PFSK-1 (cell line): ENCODE measurements at regions not wholly inside any gene's neighbourhood (a gene's known extent, or its start where the extent isn't known, plus 50 kb on each side); places are given as distances from the start of the nearest gene placed in this dataset.

ENCODE experiments used
- FOXP2 ChIP-seq: optimal IDR thresholded peaks from 2 replicates; pipeline ENCODE3; 2011; ENCODE audit warnings: borderline replicate concordance, control low read depth, inconsistent platforms; ENCODE audit not compliant: insufficient read depth; ENCODE audit errors: extremely low read length, extremely low read depth
- POLR2AphosphoS5 ChIP-seq: IDR thresholded peaks from 2 replicates; pipeline ENCODE4 v1.6.1; 2012; ENCODE audit warnings: low read depth, mild to moderate bottlenecking, control low read depth, low read length, moderate library complexity
- SIN3A ChIP-seq: IDR thresholded peaks from 2 replicates; pipeline ENCODE4 v1.6.1; 2012; ENCODE audit warnings: mild to moderate bottlenecking, low read length, moderate library complexity, borderline replicate concordance; ENCODE audit not compliant: insufficient read depth
- TAF1 ChIP-seq: IDR thresholded peaks from 2 replicates; pipeline ENCODE4 v1.6.1; 2012; ENCODE audit warnings: low read length, control low read depth, borderline replicate concordance; ENCODE audit not compliant: insufficient read depth
- TF ChIP-seq, protein P1 (sequence below), 2 experiments: IDR thresholded peaks; 2 replicates each; pipeline versions ENCODE4 v1.6.1 to v1.8.0; 2011 to 2012; ENCODE audit warnings: low read depth in 2 of 2, low read length in 2 of 2, control low read depth in 1 of 2, inconsistent platforms in 1 of 2, mild to moderate bottlenecking in 1 of 2, moderate library complexity in 1 of 2; ENCODE audit not compliant: insufficient read depth in 1 of 2

DNA sequence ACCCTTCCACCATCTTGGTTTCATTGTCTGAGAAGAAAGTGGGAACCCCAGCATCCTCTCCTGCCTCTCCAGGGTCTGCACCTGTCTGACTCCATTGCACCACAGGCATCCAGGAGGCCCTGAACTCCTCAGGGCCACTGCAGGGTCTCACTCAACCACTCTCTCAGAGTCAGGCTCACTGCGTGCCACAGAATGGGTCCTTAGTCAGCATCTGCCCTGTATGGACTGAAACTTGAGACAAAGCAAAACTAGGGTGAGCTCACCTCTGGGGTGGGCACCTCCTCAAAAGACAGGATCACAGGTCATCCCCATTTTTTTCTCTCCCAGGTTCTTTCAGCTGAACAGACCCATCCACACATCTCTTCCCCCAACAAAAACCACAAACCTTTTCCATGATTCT, 59.2 kb upstream of the CPEB4 start:
- TF ChIP-seq TAF1: no peak
- TF ChIP-seq POLR2AphosphoS5: no peak
- TF ChIP-seq, protein P1, sequence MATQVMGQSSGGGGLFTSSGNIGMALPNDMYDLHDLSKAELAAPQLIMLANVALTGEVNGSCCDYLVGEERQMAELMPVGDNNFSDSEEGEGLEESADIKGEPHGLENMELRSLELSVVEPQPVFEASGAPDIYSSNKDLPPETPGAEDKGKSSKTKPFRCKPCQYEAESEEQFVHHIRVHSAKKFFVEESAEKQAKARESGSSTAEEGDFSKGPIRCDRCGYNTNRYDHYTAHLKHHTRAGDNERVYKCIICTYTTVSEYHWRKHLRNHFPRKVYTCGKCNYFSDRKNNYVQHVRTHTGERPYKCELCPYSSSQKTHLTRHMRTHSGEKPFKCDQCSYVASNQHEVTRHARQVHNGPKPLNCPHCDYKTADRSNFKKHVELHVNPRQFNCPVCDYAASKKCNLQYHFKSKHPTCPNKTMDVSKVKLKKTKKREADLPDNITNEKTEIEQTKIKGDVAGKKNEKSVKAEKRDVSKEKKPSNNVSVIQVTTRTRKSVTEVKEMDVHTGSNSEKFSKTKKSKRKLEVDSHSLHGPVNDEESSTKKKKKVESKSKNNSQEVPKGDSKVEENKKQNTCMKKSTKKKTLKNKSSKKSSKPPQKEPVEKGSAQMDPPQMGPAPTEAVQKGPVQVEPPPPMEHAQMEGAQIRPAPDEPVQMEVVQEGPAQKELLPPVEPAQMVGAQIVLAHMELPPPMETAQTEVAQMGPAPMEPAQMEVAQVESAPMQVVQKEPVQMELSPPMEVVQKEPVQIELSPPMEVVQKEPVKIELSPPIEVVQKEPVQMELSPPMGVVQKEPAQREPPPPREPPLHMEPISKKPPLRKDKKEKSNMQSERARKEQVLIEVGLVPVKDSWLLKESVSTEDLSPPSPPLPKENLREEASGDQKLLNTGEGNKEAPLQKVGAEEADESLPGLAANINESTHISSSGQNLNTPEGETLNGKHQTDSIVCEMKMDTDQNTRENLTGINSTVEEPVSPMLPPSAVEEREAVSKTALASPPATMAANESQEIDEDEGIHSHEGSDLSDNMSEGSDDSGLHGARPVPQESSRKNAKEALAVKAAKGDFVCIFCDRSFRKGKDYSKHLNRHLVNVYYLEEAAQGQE (IDR thresholded peaks at IDR 0.05; ENCODE audit: insufficient read depth in 1 of 2, low read depth in 2 of 2, low read length in 2 of 2): no peak
- no peak for TF ChIP-seq SIN3A
- no peak for TF ChIP-seq FOXP2
